Left lung (tissue), 4 donors: ENCODE measurements at regions not wholly inside any gene's neighbourhood (a gene's known extent, or its start where the extent isn't known, plus 50 kb on each side); places are given as distances from the start of the nearest gene placed in this dataset.

ENCODE experiments used
- ATAC-seq: fragments of 200-7000 bp; cut with Tn5 transposase; one replicate; pipeline ENCODE4 v1.9.1; 2020; ENCODE audit warnings: moderate library complexity
- DNase-seq, 4 donors: peaks; one replicate each; pipeline ENCODE4 v3.0.0-alpha.2; 2013 to 2020
- H3K27ac ChIP-seq, 2 donors: fragments of 200-600 bp; sonication (generic) in 1 of 2; one replicate each; pipeline versions ENCODE4 v1.5.0 to v1.8.0; 2020 to 2021
- H3K27me3 ChIP-seq, 2 donors: fragments of 200-600 bp; sonication (generic) in 1 of 2; one replicate each; pipeline versions ENCODE4 v1.5.0 to v1.8.0; 2020 to 2021
- H3K36me3 ChIP-seq, 2 donors: fragments of 200-600 bp; sonication (generic) in 1 of 2; one replicate each; pipeline versions ENCODE4 v1.5.0 to v1.8.0; 2020 to 2021
- H3K4me1 ChIP-seq, 2 donors: fragments of 200-600 bp; one replicate each; pipeline ENCODE4 v1.8.0; 2021
- H3K4me3 ChIP-seq, 2 donors: fragments of 200-600 bp; sonication (generic) in 1 of 2; one replicate each; pipeline versions ENCODE4 v1.5.0 to v1.8.0; 2020 to 2021; ENCODE audit warnings: mild to moderate bottlenecking in 1 of 2
- H3K9me3 ChIP-seq, 2 donors: fragments of 200-600 bp; sonication (generic) in 1 of 2; one replicate each; pipeline versions ENCODE4 v1.5.0 to v1.8.0; 2020 to 2021
- intact Hi-C, 2 donors: fragments of 100-400 bp; cut with DNase I; formaldehyde crosslinking; loops; one replicate each; pipeline versions ENCODE4 v1.11.2 to v1.14.2; 2022
- TF ChIP-seq, protein P1 (sequence below), 2 donors: fragments of 200-600 bp; sonication (generic) in 1 of 2; IDR thresholded peaks; one replicate each; pipeline versions ENCODE4 v1.5.0 to v1.8.0; 2021; ENCODE audit warnings: antibody characterized with exemption in 2 of 2
- donor health status: DM: no; HTN: yes; CAD: no.
- donor health status: DM: no; HTN: no; CAD: no.

DNA sequence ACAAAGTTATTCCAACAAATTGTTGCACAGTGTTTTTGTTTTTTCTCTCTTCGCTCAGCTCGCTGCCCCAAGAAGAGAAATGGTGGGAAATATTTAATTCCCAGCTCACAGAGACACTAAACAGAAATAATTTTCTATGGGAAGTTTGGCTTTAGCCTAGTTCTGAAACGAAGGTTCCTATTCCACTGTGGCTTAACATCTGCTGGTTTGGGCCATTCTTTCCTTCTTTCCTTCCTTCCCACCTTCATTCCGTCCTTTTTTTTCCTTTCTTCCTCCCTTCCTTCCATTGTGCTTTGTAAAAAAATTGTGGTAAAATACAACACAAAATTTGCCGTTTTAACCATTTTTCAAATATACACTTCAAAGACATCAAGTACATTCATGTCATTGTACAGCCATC is 393.5 kb upstream of the SOX9 start:
- H3K36me3 ChIP-seq = no peaks in the 10 kb centered on the region
- TF ChIP-seq, protein P1, sequence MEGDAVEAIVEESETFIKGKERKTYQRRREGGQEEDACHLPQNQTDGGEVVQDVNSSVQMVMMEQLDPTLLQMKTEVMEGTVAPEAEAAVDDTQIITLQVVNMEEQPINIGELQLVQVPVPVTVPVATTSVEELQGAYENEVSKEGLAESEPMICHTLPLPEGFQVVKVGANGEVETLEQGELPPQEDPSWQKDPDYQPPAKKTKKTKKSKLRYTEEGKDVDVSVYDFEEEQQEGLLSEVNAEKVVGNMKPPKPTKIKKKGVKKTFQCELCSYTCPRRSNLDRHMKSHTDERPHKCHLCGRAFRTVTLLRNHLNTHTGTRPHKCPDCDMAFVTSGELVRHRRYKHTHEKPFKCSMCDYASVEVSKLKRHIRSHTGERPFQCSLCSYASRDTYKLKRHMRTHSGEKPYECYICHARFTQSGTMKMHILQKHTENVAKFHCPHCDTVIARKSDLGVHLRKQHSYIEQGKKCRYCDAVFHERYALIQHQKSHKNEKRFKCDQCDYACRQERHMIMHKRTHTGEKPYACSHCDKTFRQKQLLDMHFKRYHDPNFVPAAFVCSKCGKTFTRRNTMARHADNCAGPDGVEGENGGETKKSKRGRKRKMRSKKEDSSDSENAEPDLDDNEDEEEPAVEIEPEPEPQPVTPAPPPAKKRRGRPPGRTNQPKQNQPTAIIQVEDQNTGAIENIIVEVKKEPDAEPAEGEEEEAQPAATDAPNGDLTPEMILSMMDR (IDR thresholded peaks at IDR 0.05) = no peak
- no peak for ATAC-seq
- no peak overlapping the region for H3K4me3 ChIP-seq
- no peak for DNase-seq
- intact Hi-C loops = no loop called here
- no peak overlapping the region for H3K27ac ChIP-seq
- H3K4me1 ChIP-seq = no peaks in the 10 kb centered on the region
- H3K27me3 ChIP-seq = no peaks in the 10 kb centered on the region
- no peaks in the 10 kb centered on the region for H3K9me3 ChIP-seq

DNA sequence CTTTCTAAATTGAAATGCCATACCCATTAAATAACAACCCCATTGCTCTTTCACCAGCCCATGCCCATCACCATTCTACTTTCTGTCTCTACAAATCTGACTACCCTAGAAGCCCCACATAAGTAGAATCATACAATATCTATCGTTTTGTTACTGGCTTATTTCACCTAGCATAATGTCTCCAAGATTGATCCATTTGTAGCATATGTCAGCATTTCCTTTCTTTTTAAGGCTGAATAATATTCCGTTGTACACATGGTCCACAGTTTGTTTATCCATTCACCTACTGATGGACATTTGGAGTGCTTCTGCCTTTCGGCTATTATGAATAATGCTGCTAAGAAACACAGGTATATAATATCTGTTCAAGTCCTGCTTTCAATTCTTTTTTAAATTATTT is 393.1 kb upstream of the SOX9 start:
- no peaks in the 10 kb centered on the region for H3K27me3 ChIP-seq
- H3K9me3 ChIP-seq = no peaks in the 10 kb centered on the region
- no peak overlapping the region for H3K4me3 ChIP-seq
- TF ChIP-seq, protein P1 (IDR thresholded peaks at IDR 0.05) = no peak
- no peaks in the 10 kb centered on the region for H3K36me3 ChIP-seq
- H3K27ac ChIP-seq = no peak overlapping the region
- H3K4me1 ChIP-seq = no peaks in the 10 kb centered on the region
- DNase-seq = no peak
- no peak for ATAC-seq
- intact Hi-C loops = no loop called here

DNA sequence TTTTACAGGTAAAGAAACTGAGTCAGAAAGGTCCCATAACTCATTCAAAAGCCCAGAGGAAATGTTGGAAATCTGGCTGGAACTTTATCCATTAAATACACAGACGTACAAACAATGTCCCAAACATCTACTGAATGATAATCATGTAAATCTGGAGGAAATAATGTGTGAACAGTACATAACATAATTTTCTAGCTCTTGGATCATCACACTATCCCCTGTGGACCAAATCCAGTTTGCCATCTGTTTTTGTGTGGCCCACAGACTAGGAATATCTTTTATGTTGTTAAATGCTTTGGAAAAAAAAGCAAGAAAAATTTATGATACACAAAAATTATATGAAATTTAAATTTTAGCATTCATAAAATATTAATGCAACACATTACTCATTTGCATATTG is 389.9 kb upstream of the SOX9 start:
- no peaks in the 10 kb centered on the region for H3K9me3 ChIP-seq
- TF ChIP-seq, protein P1 (IDR thresholded peaks at IDR 0.05) = no peak

DNA sequence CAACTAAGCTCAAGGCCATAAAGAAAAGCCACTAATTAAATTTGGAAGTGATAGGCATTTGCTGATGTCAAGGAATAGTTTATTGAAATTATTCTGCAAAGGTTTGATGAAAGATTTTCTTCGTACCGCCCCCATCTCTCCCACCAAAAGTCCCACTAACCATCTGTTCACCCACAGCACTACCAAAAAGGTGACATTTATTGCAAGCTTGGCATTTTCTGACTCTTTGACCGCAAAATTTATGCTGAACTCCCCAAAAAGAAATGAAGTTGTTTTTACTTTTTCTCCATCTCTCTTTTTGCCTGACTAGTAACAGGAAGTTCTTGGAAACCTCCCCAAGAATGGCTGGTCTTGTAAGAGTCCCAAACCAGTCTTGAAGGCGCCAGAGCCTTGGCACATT is 384.9 kb upstream of the SOX9 start:
- Histone ChIP-seq H3K27me3 (no peaks in the 10 kb centered on the region), H3K27ac (no peak overlapping the region), H3K9me3 (no peaks in the 10 kb centered on the region), H3K4me3 (no peak overlapping the region), H3K36me3 (no peaks in the 10 kb centered on the region), H3K4me1 (no peaks in the 10 kb centered on the region)
- no peak for DNase-seq
- no peak for ATAC-seq
- TF ChIP-seq, protein P1 (IDR thresholded peaks at IDR 0.05) = no peak
- intact Hi-C loops = no loop called here

More for the DNA sequence above, 389.9 kb upstream of the SOX9 start:
- Histone ChIP-seq H3K27me3 (no peaks in the 10 kb centered on the region), H3K27ac (no peak overlapping the region), H3K4me1 (no peaks in the 10 kb centered on the region), H3K36me3 (no peaks in the 10 kb centered on the region), H3K4me3 (no peak overlapping the region)
- intact Hi-C loops = no loop called here
- no peak for ATAC-seq
- no peak for DNase-seq

DNA sequence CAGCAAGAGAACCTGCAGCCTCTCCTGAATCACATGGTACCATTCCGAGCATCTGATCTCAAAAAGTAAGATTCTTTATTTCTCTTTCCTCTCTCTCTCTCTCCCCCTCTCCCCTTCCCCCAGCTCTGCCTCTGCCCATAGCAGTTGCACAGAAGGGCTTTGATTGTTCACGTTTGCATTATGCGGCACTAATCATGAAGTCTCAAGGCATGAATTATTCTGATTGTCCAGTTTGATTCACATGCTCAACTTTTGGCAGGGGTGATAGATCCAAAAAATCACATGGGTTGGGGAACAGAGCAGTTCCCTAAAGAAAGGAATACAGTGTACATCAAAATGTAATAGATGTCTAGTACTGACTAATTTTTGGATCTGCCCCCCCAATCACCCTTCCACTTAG is 380.0 kb upstream of the SOX9 start:
- H3K36me3 ChIP-seq = no peaks in the 10 kb centered on the region
- DNase-seq = no peak
- no peaks in the 10 kb centered on the region for H3K9me3 ChIP-seq
- H3K4me1 ChIP-seq = no peaks in the 10 kb centered on the region
- TF ChIP-seq, protein P1 (IDR thresholded peaks at IDR 0.05) = no peak
- ATAC-seq = no peak
- intact Hi-C loops = no loop called here
- H3K27ac ChIP-seq = no peak overlapping the region
- no peak overlapping the region for H3K4me3 ChIP-seq
- H3K27me3 ChIP-seq = no peaks in the 10 kb centered on the region
